ENCODE measurements at regions not wholly inside any gene's neighbourhood (a gene's known extent, or its start where the extent isn't known, plus 50 kb on each side); places are given as distances from the start of the nearest gene placed in this dataset.
"Not testable (repeated sequence)": the region's sequence is repeated elsewhere in the genome, so short reads cannot be mapped to it uniquely, and the experiment has no call there.

GRCh38 chr2:144004742-144005141, 515.2 kb downstream of the ZEB2 start:
- no peak for DNase-seq

GRCh38 chr2:144003460-144004075, 516.4 kb downstream of the ZEB2 start:
- DNase-seq = no peak

- no peak for DNase-seq
Observed at GRCh38 chr2:143996974-143997373, 522.9 kb downstream of the ZEB2 start.

GRCh38 chr2:143994961-143995360, 525.0 kb downstream of the ZEB2 start:
- no peak for DNase-seq

GRCh38 chr2:143991596-143991995, 528.3 kb downstream of the ZEB2 start:
- DNase-seq = not testable (repeated sequence)

- DNase-seq = no peak
Observed at GRCh38 chr2:143988082-143988481, 531.8 kb downstream of the ZEB2 start.

- no peak for DNase-seq
Observed at GRCh38 chr2:143981428-143981827, 538.5 kb downstream of the ZEB2 start.

- DNase-seq = no peak
Observed at GRCh38 chr2:143977356-143977755, 542.6 kb downstream of the ZEB2 start.

GRCh38 chr2:143975216-143975615, 544.7 kb downstream of the ZEB2 start:
- DNase-seq = no peak

GRCh38 chr2:143974262-143974661, 545.7 kb downstream of the ZEB2 start:
- no peak for DNase-seq

- no peak for DNase-seq
Observed at GRCh38 chr2:143968860-143969259, 551.1 kb downstream of the ZEB2 start.

- no peak for DNase-seq
Observed at GRCh38 chr2:143968360-143968759, 551.6 kb downstream of the ZEB2 start.

GRCh38 chr2:143965493-143966164, 554.3 kb downstream of the ZEB2 start:
- no peak for DNase-seq

GRCh38 chr2:143964891-143965290, 555.0 kb downstream of the ZEB2 start:
- no peak for DNase-seq

GRCh38 chr2:143960177-143960576, 559.7 kb downstream of the ZEB2 start:
- DNase-seq = no peak

- DNase-seq = no peak
Observed at GRCh38 chr2:143957321-143957720, 562.6 kb downstream of the ZEB2 start.

- DNase-seq = no peak
Observed at GRCh38 chr2:143955401-143956065, 564.4 kb downstream of the ZEB2 start.

GRCh38 chr2:143954844-143955243, 565.1 kb downstream of the ZEB2 start:
- no peak for DNase-seq

GRCh38 chr2:143954186-143954585, 565.7 kb downstream of the ZEB2 start:
- DNase-seq = no peak

GRCh38 chr2:143953451-143954030, 566.4 kb downstream of the ZEB2 start:
- no peak for DNase-seq

- no peak for DNase-seq
Observed at GRCh38 chr2:143952536-143952935, 567.4 kb downstream of the ZEB2 start.

- DNase-seq = no peak
Observed at GRCh38 chr2:143950704-143951103, 569.2 kb downstream of the ZEB2 start.

GRCh38 chr2:143949121-143949848, 570.6 kb downstream of the ZEB2 start:
- DNase-seq = no peak
